ENCODE measurements at regions not wholly inside any gene's neighbourhood (a gene's known extent, or its start where the extent isn't known, plus 50 kb on each side); places are given as distances from the start of the nearest gene placed in this dataset.
"Not testable (repeated sequence)": the region's sequence is repeated elsewhere in the genome, so short reads cannot be mapped to it uniquely, and the experiment has no call there.

GRCh38 chr4:79679859-79680258 is 271.8 kb upstream of the GK2 start:
- Histone ChIP-seq H3K9me3 (ENCODE audit: control insufficient read depth in 2 of 2, insufficient read depth in 1 of 2, low read length in 1 of 2) (peaks cover 0 to 2% of the 10 kb centered on the region in 2 donors), H3K27me3 (ENCODE audit: control insufficient read depth in 2 of 2, insufficient read depth in 1 of 2, low read length in 1 of 2) (no peaks in the 10 kb centered on the region), H3K4me1 (ENCODE audit: control insufficient read depth in 2 of 2, insufficient read depth in 2 of 2, low read length in 2 of 2) (peaks cover 0 to 5% of the 10 kb centered on the region in 2 donors), H3K27ac (ENCODE audit: low read depth in 1 of 2, low read length in 1 of 2) (no peak overlapping the region), H3K36me3 (ENCODE audit: control insufficient read depth in 2 of 2, insufficient read depth in 2 of 2, low read length in 1 of 2) (no peaks in the 10 kb centered on the region), H3K4me3 (ENCODE audit: low read length in 2 of 2) (no peak overlapping the region)
- no peak for DNase-seq (ENCODE audit: low read depth in 6 of 9, low spot score in 9 of 9)
- 98% methylated on average over 1 of the region's 1 CpG for WGBS

- Histone ChIP-seq H3K36me3 (ENCODE audit: control insufficient read depth in 2 of 2, insufficient read depth in 2 of 2, low read length in 1 of 2) (no peaks in the 10 kb centered on the region), H3K9me3 (ENCODE audit: control insufficient read depth in 2 of 2, insufficient read depth in 1 of 2, low read length in 1 of 2) (peaks cover 0 to 2% of the 10 kb centered on the region in 2 donors), H3K27ac (ENCODE audit: low read depth in 1 of 2, low read length in 1 of 2) (peak overlapping the region in 1 of 2 donors; percentile 4), H3K4me3 (ENCODE audit: low read length in 2 of 2) (no peak overlapping the region), H3K4me1 (ENCODE audit: control insufficient read depth in 2 of 2, insufficient read depth in 2 of 2, low read length in 2 of 2) (peaks cover 0 to 3% of the 10 kb centered on the region in 2 donors), H3K27me3 (ENCODE audit: control insufficient read depth in 2 of 2, insufficient read depth in 1 of 2, low read length in 1 of 2) (no peaks in the 10 kb centered on the region)
- 4% methylated on average over 4 of the region's 4 CpGs for WGBS
- peak in 3 of 9 donors; percentile 7 to 40 (median 14) for DNase-seq (ENCODE audit: low read depth in 6 of 9, low spot score in 9 of 9)
Observed at GRCh38 chr4:79678472-79679202, 270.6 kb upstream of the GK2 start.

GRCh38 chr4:79676705-79677104 is 268.7 kb upstream of the GK2 start:
- no peak for DNase-seq (ENCODE audit: low read depth in 6 of 9, low spot score in 9 of 9)
- WGBS: 95% methylated on average over 2 of the region's 2 CpGs
- no peak overlapping the region for H3K27ac ChIP-seq (ENCODE audit: low read depth in 1 of 2, low read length in 1 of 2)
- no peaks in the 10 kb centered on the region for H3K9me3 ChIP-seq (ENCODE audit: control insufficient read depth in 2 of 2, insufficient read depth in 1 of 2, low read length in 1 of 2)
- no peaks in the 10 kb centered on the region for H3K36me3 ChIP-seq (ENCODE audit: control insufficient read depth in 2 of 2, insufficient read depth in 2 of 2, low read length in 1 of 2)
- H3K27me3 ChIP-seq (ENCODE audit: control insufficient read depth in 2 of 2, insufficient read depth in 1 of 2, low read length in 1 of 2): no peaks in the 10 kb centered on the region
- H3K4me1 ChIP-seq (ENCODE audit: control insufficient read depth in 2 of 2, insufficient read depth in 2 of 2, low read length in 2 of 2): peaks cover 0 to 3% of the 10 kb centered on the region in 2 donors
- H3K4me3 ChIP-seq (ENCODE audit: low read length in 2 of 2): no peak overlapping the region

- not testable (repeated sequence) for H3K4me1 ChIP-seq (ENCODE audit: control insufficient read depth in 2 of 2, insufficient read depth in 2 of 2, low read length in 2 of 2); H3K27me3 ChIP-seq (ENCODE audit: control insufficient read depth in 2 of 2, insufficient read depth in 1 of 2, low read length in 1 of 2); DNase-seq (ENCODE audit: low read depth in 6 of 9, low spot score in 9 of 9); H3K9me3 ChIP-seq (ENCODE audit: control insufficient read depth in 2 of 2, insufficient read depth in 1 of 2, low read length in 1 of 2); H3K36me3 ChIP-seq (ENCODE audit: control insufficient read depth in 2 of 2, insufficient read depth in 2 of 2, low read length in 1 of 2); H3K4me3 ChIP-seq (ENCODE audit: low read length in 2 of 2); H3K27ac ChIP-seq (ENCODE audit: low read depth in 1 of 2, low read length in 1 of 2)
- 96% methylated on average over 4 of the region's 4 CpGs for WGBS
Observed at GRCh38 chr4:79674906-79675305, 266.9 kb upstream of the GK2 start.

GRCh38 chr4:79673898-79674297 is 265.9 kb upstream of the GK2 start:
- DNase-seq (ENCODE audit: low read depth in 6 of 9, low spot score in 9 of 9): no peak

GRCh38 chr4:79673377-79673776 is 265.3 kb upstream of the GK2 start:
- H3K27ac ChIP-seq (ENCODE audit: low read depth in 1 of 2, low read length in 1 of 2): no peak overlapping the region
- no peaks in the 10 kb centered on the region for H3K4me1 ChIP-seq (ENCODE audit: control insufficient read depth in 2 of 2, insufficient read depth in 2 of 2, low read length in 2 of 2)
- WGBS: 82% methylated on average over 7 of the region's 7 CpGs
- H3K4me3 ChIP-seq (ENCODE audit: low read length in 2 of 2): no peak overlapping the region
- no peak for DNase-seq (ENCODE audit: low read depth in 6 of 9, low spot score in 9 of 9)
- no peaks in the 10 kb centered on the region for H3K36me3 ChIP-seq (ENCODE audit: control insufficient read depth in 2 of 2, insufficient read depth in 2 of 2, low read length in 1 of 2)
- peaks cover 0 to 3% of the 10 kb centered on the region in 2 donors for H3K9me3 ChIP-seq (ENCODE audit: control insufficient read depth in 2 of 2, insufficient read depth in 1 of 2, low read length in 1 of 2)
- H3K27me3 ChIP-seq (ENCODE audit: control insufficient read depth in 2 of 2, insufficient read depth in 1 of 2, low read length in 1 of 2): no peaks in the 10 kb centered on the region

More at GRCh38 chr4:79673898-79674297, 265.9 kb upstream of the GK2 start:
- 22% methylated on average over 3 of the region's 3 CpGs for WGBS
- no peaks in the 10 kb centered on the region for H3K4me1 ChIP-seq (ENCODE audit: control insufficient read depth in 2 of 2, insufficient read depth in 2 of 2, low read length in 2 of 2)
- no peaks in the 10 kb centered on the region for H3K36me3 ChIP-seq (ENCODE audit: control insufficient read depth in 2 of 2, insufficient read depth in 2 of 2, low read length in 1 of 2)
- no peak overlapping the region for H3K27ac ChIP-seq (ENCODE audit: low read depth in 1 of 2, low read length in 1 of 2)
- H3K27me3 ChIP-seq (ENCODE audit: control insufficient read depth in 2 of 2, insufficient read depth in 1 of 2, low read length in 1 of 2): no peaks in the 10 kb centered on the region
- H3K9me3 ChIP-seq (ENCODE audit: control insufficient read depth in 2 of 2, insufficient read depth in 1 of 2, low read length in 1 of 2): no peaks in the 10 kb centered on the region
- no peak overlapping the region for H3K4me3 ChIP-seq (ENCODE audit: low read length in 2 of 2)

GRCh38 chr4:79666875-79667274 is 258.8 kb upstream of the GK2 start:
- H3K36me3 ChIP-seq (ENCODE audit: control insufficient read depth in 2 of 2, insufficient read depth in 2 of 2, low read length in 1 of 2): no peaks in the 10 kb centered on the region
- no peak overlapping the region for H3K27ac ChIP-seq (ENCODE audit: low read depth in 1 of 2, low read length in 1 of 2)
- H3K27me3 ChIP-seq (ENCODE audit: control insufficient read depth in 2 of 2, insufficient read depth in 1 of 2, low read length in 1 of 2): no peaks in the 10 kb centered on the region
- WGBS: 95% methylated on average over 3 of the region's 3 CpGs
- peaks cover 0 to 5% of the 10 kb centered on the region in 2 donors for H3K9me3 ChIP-seq (ENCODE audit: control insufficient read depth in 2 of 2, insufficient read depth in 1 of 2, low read length in 1 of 2)
- DNase-seq (ENCODE audit: low read depth in 6 of 9, low spot score in 9 of 9): no peak
- H3K4me1 ChIP-seq (ENCODE audit: control insufficient read depth in 2 of 2, insufficient read depth in 2 of 2, low read length in 2 of 2): peaks cover 0 to 3% of the 10 kb centered on the region in 2 donors
- H3K4me3 ChIP-seq (ENCODE audit: low read length in 2 of 2): no peak overlapping the region

- no peak for DNase-seq (ENCODE audit: low read depth in 6 of 9, low spot score in 9 of 9)
Observed at GRCh38 chr4:79666112-79666511, 258.1 kb upstream of the GK2 start.

GRCh38 chr4:79663865-79664264 is 255.8 kb upstream of the GK2 start:
- H3K36me3 ChIP-seq (ENCODE audit: control insufficient read depth in 2 of 2, insufficient read depth in 2 of 2, low read length in 1 of 2): no peaks in the 10 kb centered on the region
- no peak overlapping the region for H3K4me3 ChIP-seq (ENCODE audit: low read length in 2 of 2)
- DNase-seq (ENCODE audit: low read depth in 6 of 9, low spot score in 9 of 9): no peak
- WGBS: 91% methylated on average over 4 of the region's 4 CpGs
- H3K27ac ChIP-seq (ENCODE audit: low read depth in 1 of 2, low read length in 1 of 2): no peak overlapping the region
- H3K27me3 ChIP-seq (ENCODE audit: control insufficient read depth in 2 of 2, insufficient read depth in 1 of 2, low read length in 1 of 2): no peaks in the 10 kb centered on the region
- H3K4me1 ChIP-seq (ENCODE audit: control insufficient read depth in 2 of 2, insufficient read depth in 2 of 2, low read length in 2 of 2): peaks cover 0 to 3% of the 10 kb centered on the region in 2 donors
- peaks cover 0 to 8% of the 10 kb centered on the region in 2 donors for H3K9me3 ChIP-seq (ENCODE audit: control insufficient read depth in 2 of 2, insufficient read depth in 1 of 2, low read length in 1 of 2)

More at GRCh38 chr4:79666112-79666511, 258.1 kb upstream of the GK2 start:
- Histone ChIP-seq H3K36me3 (ENCODE audit: control insufficient read depth in 2 of 2, insufficient read depth in 2 of 2, low read length in 1 of 2) (no peaks in the 10 kb centered on the region), H3K9me3 (ENCODE audit: control insufficient read depth in 2 of 2, insufficient read depth in 1 of 2, low read length in 1 of 2) (peaks cover 0 to 5% of the 10 kb centered on the region in 2 donors), H3K27me3 (ENCODE audit: control insufficient read depth in 2 of 2, insufficient read depth in 1 of 2, low read length in 1 of 2) (no peaks in the 10 kb centered on the region), H3K4me1 (ENCODE audit: control insufficient read depth in 2 of 2, insufficient read depth in 2 of 2, low read length in 2 of 2) (peaks cover 0 to 3% of the 10 kb centered on the region in 2 donors), H3K4me3 (ENCODE audit: low read length in 2 of 2) (no peak overlapping the region), H3K27ac (ENCODE audit: low read depth in 1 of 2, low read length in 1 of 2) (no peak overlapping the region)
- WGBS: 94% methylated on average over 1 of the region's 1 CpG
